Stimulated activated naive B cell treated with anti-CD40 and anti-IgM and Interleukin-4, amounts not matched to agents 10 μg/mL and 1 μg/mL and 100 μg/mL, for 72 hours (primary cell): ENCODE measurements at regions not wholly inside any gene's neighbourhood (a gene's known extent, or its start where the extent isn't known, plus 50 kb on each side); places are given as distances from the start of the nearest gene placed in this dataset.

ENCODE experiments used
- ATAC-seq, 2 donors: fragments of 150-1000 bp; cut with Tn5 transposase; replicated peaks; 2 replicates each; pipeline ENCODE4 v1.10.0; 2021; ENCODE audit warnings: moderate library complexity in 1 of 2
- DNase-seq: peaks from one replicate; pipeline ENCODE4 v3.0.0; 2021
- H3K27ac Mint-ChIP-seq: one replicate; pipeline ENCODE4 v1.8.0; 2022; ENCODE audit warnings: mild to moderate bottlenecking, mixed read lengths
- H3K27me3 Mint-ChIP-seq, 2 donors: one replicate each; pipeline ENCODE4 v1.8.0; 2022; ENCODE audit warnings: mixed read lengths in 2 of 2
- H3K36me3 Mint-ChIP-seq, 2 donors: one replicate each; pipeline ENCODE4 v1.8.0; 2022; ENCODE audit warnings: mixed read lengths in 2 of 2, mild to moderate bottlenecking in 1 of 2
- H3K4me1 Mint-ChIP-seq, 2 donors: one replicate each; pipeline ENCODE4 v1.8.0; 2022; ENCODE audit warnings: mixed read lengths in 2 of 2, mild to moderate bottlenecking in 1 of 2
- H3K4me3 Mint-ChIP-seq, 2 donors: one replicate each; pipeline ENCODE4 v1.8.0; 2022; ENCODE audit warnings: mild to moderate bottlenecking in 2 of 2, mixed read lengths in 2 of 2, moderate library complexity in 1 of 2
- H3K9me3 Mint-ChIP-seq, 2 donors: one replicate each; pipeline ENCODE4 v1.8.0; 2022; ENCODE audit warnings: mixed read lengths in 2 of 2, mild to moderate bottlenecking in 1 of 2

- DNase-seq (no peak), ATAC-seq (no peak)
- no peaks in the 10 kb centered on the region for H3K36me3 Mint-ChIP-seq
- H3K27ac Mint-ChIP-seq: no peak overlapping the region
- no peaks in the 10 kb centered on the region for H3K9me3 Mint-ChIP-seq
- no peaks in the 10 kb centered on the region for H3K27me3 Mint-ChIP-seq
- no peak overlapping the region for H3K4me3 Mint-ChIP-seq
- no peaks in the 10 kb centered on the region for H3K4me1 Mint-ChIP-seq
Measured at GRCh38 chr21:15993951-15994350, 264.2 kb downstream of the USP25 start.

DNA sequence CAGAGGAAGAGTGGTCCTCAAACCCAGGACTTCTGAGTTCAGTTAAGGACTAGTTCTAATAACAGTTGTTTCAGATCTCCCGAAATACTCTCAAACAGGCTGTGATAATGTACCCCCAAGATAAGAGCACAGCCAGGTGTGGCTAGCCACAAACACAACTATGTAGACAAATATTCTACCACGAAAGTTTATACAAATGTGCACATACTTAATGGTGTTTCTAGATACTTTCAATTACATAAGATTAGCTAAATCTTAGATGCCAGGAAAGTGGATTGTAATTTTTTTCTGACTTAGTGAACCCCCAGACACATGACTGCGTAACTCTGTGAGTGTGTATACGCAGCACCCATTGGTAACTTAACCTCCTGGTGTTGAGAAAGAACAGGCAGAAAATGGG, 270.0 kb downstream of the USP25 start:
- no peaks in the 10 kb centered on the region for H3K36me3 Mint-ChIP-seq
- no peaks in the 10 kb centered on the region for H3K9me3 Mint-ChIP-seq
- no peaks in the 10 kb centered on the region for H3K4me1 Mint-ChIP-seq
- no peak for ATAC-seq
- H3K4me3 Mint-ChIP-seq: no peak overlapping the region
- H3K27me3 Mint-ChIP-seq: no peaks in the 10 kb centered on the region
- no peak for DNase-seq
- no peak overlapping the region for H3K27ac Mint-ChIP-seq

DNA sequence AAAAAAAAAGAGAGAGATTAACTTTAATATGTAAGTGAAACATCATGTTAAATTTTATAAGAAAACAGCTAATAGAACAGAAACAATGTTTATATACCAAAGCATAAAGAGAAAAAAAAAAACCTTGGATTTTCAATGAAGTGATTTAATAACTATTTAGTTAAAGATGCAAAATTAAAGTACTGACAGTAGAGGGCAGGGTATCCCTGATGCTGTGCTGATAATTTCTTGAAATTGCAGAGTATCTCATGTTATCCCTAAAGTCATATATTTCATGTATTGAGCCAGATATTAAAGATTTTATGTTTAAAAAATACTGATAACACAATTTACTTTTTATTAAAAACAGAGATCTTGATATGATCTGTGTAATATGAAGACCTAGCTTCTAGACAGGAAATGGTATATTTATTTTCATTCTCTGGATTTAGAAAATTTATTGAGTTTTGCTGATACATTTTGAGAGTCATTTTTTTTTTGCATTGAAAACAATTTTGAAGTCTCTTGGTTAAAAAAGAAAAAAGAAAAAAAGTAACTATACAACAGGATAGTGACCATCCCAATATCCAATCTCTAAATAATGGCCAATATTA, 273.2 kb downstream of the USP25 start:
- Mint-ChIP-seq H3K27me3 (no peaks in the 10 kb centered on the region), H3K27ac (no peak overlapping the region)
- no peak for ATAC-seq

GRCh38 chr21:16004086-16004485, 274.3 kb downstream of the USP25 start:
- ATAC-seq: no peak
- Mint-ChIP-seq H3K9me3 (no peaks in the 10 kb centered on the region), H3K27ac (no peak overlapping the region), H3K4me3 (no peak overlapping the region), H3K36me3 (no peaks in the 10 kb centered on the region), H3K4me1 (no peaks in the 10 kb centered on the region), H3K27me3 (no peaks in the 10 kb centered on the region)
- no peak for DNase-seq

More for the DNA sequence above, 273.2 kb downstream of the USP25 start:
- Mint-ChIP-seq H3K4me3 (no peak overlapping the region), H3K4me1 (no peaks in the 10 kb centered on the region), H3K36me3 (no peaks in the 10 kb centered on the region), H3K9me3 (no peaks in the 10 kb centered on the region)
- no peak for DNase-seq

- DNase-seq (no peak), ATAC-seq (no peak)
- no peak overlapping the region for H3K27ac Mint-ChIP-seq
- no peaks in the 10 kb centered on the region for H3K9me3 Mint-ChIP-seq
- no peaks in the 10 kb centered on the region for H3K4me1 Mint-ChIP-seq
- H3K27me3 Mint-ChIP-seq: no peaks in the 10 kb centered on the region
- no peak overlapping the region for H3K4me3 Mint-ChIP-seq
- H3K36me3 Mint-ChIP-seq: no peaks in the 10 kb centered on the region
Measured at GRCh38 chr21:16004523-16004922, 274.7 kb downstream of the USP25 start.

- Mint-ChIP-seq H3K27ac (no peak overlapping the region), H3K9me3 (no peaks in the 10 kb centered on the region), H3K4me1 (no peaks in the 10 kb centered on the region), H3K36me3 (no peaks in the 10 kb centered on the region), H3K4me3 (no peak overlapping the region), H3K27me3 (no peaks in the 10 kb centered on the region)
- ATAC-seq (no peak), DNase-seq (no peak)
Measured at GRCh38 chr21:16005996-16006395, 276.2 kb downstream of the USP25 start.

GRCh38 chr21:16007943-16008342, 278.2 kb downstream of the USP25 start:
- no peaks in the 10 kb centered on the region for H3K36me3 Mint-ChIP-seq
- H3K4me1 Mint-ChIP-seq: no peaks in the 10 kb centered on the region
- DNase-seq (no peak), ATAC-seq (no peak)
- no peak overlapping the region for H3K4me3 Mint-ChIP-seq
- no peaks in the 10 kb centered on the region for H3K27me3 Mint-ChIP-seq
- H3K27ac Mint-ChIP-seq: no peak overlapping the region
- no peaks in the 10 kb centered on the region for H3K9me3 Mint-ChIP-seq

DNA sequence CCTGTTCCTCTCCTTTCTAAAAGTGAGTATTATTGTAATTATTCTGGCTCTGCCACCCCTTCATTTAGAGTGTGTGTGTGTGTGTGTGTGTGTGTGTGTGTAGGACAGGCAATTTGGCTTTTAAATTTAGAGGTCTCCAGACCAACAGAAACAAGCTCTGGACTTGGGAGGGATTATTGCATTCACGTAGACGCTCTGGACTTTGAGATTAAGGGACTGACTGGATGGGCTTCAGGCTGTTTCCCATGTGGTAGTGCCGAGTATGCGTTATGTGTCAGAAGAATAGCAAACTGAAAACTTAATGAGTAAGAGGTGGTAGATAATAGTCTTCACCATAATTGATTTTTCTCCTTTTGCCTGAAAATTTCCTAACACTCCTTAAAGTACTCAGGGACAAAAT, 281.9 kb downstream of the USP25 start:
- H3K4me1 Mint-ChIP-seq: no peaks in the 10 kb centered on the region

DNA sequence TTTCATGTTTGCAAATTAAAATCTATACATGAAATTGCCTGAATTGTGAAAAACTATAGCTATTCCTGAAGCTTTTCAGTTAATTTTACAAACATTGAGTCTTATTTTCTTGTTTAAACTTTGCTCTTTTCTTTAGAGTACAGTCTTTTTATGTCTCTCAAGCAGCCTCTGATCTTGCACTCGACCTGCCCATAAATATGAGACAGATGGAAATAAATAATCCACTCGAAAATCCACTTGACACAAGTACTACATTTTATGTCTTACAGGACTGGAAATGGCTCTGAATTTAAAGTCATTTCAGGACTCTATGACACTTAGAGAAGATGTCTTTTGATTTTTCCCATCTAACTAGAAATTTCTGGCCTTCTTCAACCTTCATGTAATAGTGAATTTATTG, 283.8 kb downstream of the USP25 start:
- Mint-ChIP-seq H3K4me1 (no peaks in the 10 kb centered on the region), H3K27ac (no peak overlapping the region), H3K4me3 (no peak overlapping the region), H3K9me3 (no peaks in the 10 kb centered on the region), H3K36me3 (no peaks in the 10 kb centered on the region), H3K27me3 (no peaks in the 10 kb centered on the region)
- ATAC-seq (no peak), DNase-seq (no peak)

More for the DNA sequence above, 281.9 kb downstream of the USP25 start:
- no peaks in the 10 kb centered on the region for H3K36me3 Mint-ChIP-seq
- no peaks in the 10 kb centered on the region for H3K9me3 Mint-ChIP-seq
- H3K27ac Mint-ChIP-seq: no peak overlapping the region
- no peak overlapping the region for H3K4me3 Mint-ChIP-seq
- ATAC-seq (no peak), DNase-seq (no peak)
- H3K27me3 Mint-ChIP-seq: no peaks in the 10 kb centered on the region

DNA sequence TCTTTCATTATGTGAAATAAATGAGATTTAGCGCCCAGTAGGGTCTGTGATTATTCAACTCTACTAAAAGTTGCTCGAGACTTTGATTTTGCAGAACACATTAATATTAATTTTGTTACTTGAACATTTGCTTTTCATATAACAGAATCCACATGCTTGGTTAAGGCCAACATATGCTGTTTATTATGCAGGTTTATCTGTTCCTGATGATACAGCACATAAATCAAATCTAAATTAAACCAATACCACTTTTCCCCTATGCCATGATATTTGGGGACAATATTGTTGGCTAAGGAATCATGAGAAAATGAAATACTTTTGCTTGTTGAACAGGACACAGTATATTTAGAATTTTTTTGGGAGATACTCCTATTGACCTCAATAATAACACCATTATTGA, 291.1 kb downstream of the USP25 start:
- DNase-seq (no peak), ATAC-seq (no peak)
- H3K27ac Mint-ChIP-seq: no peak overlapping the region
- no peak overlapping the region for H3K4me3 Mint-ChIP-seq
- no peaks in the 10 kb centered on the region for H3K27me3 Mint-ChIP-seq
- no peaks in the 10 kb centered on the region for H3K9me3 Mint-ChIP-seq
- H3K36me3 Mint-ChIP-seq: no peaks in the 10 kb centered on the region
- H3K4me1 Mint-ChIP-seq: no peaks in the 10 kb centered on the region

- no peak for DNase-seq
- H3K9me3 Mint-ChIP-seq: peaks cover 3 to 4% of the 10 kb centered on the region in 2 donors
- H3K4me3 Mint-ChIP-seq: no peak overlapping the region
- no peak overlapping the region for H3K27ac Mint-ChIP-seq
- no peaks in the 10 kb centered on the region for H3K27me3 Mint-ChIP-seq
- H3K36me3 Mint-ChIP-seq: no peaks in the 10 kb centered on the region
- no peaks in the 10 kb centered on the region for H3K4me1 Mint-ChIP-seq
- no peak for ATAC-seq
Measured at GRCh38 chr21:16022116-16022515, 292.3 kb downstream of the USP25 start.

DNA sequence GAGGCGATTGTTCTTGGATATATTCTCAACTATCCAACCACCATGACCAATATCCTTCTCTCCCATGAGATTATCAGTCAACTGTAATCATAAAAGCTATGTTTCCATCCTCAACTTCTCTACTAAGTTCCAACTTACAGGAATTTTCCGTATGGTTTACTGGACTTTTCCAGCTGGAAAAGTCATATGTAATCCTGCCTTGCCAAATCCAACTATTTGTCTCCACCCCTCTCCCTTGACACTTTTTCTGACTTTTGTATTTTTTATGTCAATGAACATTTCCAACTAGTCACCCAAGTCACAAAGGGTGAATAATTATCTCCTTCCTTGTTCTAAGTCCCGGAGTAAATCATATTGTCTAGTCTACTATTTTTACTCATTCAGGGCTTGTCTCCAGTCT, 293.1 kb downstream of the USP25 start:
- Mint-ChIP-seq H3K36me3 (no peaks in the 10 kb centered on the region), H3K9me3 (peaks cover 3 to 4% of the 10 kb centered on the region in 2 donors), H3K4me3 (no peak overlapping the region), H3K27me3 (no peaks in the 10 kb centered on the region), H3K4me1 (no peaks in the 10 kb centered on the region), H3K27ac (no peak overlapping the region)
- ATAC-seq (no peak), DNase-seq (no peak)

DNA sequence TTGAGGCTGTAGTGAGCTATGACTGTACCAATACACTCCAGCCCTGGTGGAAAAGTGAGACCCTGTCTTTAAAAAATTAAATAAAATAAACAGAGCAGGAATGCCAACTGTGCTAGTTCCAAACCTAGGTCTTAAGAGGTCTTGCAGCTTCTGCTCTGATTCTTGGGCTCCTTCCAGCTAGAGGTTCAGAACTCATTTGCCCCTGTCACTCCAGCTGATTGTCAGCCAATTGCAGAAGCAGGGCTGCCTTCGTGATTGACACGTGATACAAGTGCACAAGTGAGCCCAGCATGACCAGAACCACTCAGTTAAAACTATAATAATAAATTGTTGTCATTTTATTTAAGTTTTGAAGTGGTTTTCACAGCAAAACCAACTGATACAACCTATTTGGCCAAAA, 298.4 kb downstream of the USP25 start:
- Mint-ChIP-seq H3K27me3 (no peaks in the 10 kb centered on the region), H3K4me3 (no peak overlapping the region), H3K4me1 (no peaks in the 10 kb centered on the region), H3K36me3 (no peaks in the 10 kb centered on the region), H3K27ac (no peak overlapping the region), H3K9me3 (peaks cover 4% of the 10 kb centered on the region in 2 donors)
- ATAC-seq (no peak), DNase-seq (no peak)

DNA sequence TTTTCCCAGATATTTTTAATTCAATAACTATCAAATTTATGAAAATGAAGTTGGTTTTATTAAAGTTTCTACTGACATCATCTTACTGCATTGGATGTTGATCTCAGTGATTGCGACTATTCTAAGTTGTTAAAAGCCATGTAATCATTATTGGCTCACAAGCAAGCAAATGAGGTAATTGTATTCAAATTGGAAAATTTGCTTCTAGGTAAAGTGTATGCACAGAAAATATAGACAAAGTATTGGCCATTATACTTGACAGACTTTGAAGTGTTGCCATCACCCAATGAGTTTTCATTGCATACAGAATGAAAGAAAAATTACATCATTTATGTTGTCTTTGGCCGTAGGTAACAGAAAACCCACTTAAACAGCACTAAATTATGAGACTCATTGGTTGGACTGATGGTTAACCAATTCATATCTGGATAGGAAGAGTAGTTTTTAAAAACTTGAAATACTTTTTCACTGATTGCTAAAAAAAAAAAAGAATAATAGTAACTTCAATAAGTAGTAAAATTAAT, 299.2 kb downstream of the USP25 start:
- no peaks in the 10 kb centered on the region for H3K36me3 Mint-ChIP-seq
- H3K27ac Mint-ChIP-seq: no peak overlapping the region
- peaks cover 4% of the 10 kb centered on the region in 2 donors for H3K9me3 Mint-ChIP-seq
- no peaks in the 10 kb centered on the region for H3K4me1 Mint-ChIP-seq
- no peaks in the 10 kb centered on the region for H3K27me3 Mint-ChIP-seq
- DNase-seq (no peak), ATAC-seq (no peak)
- H3K4me3 Mint-ChIP-seq: no peak overlapping the region

- H3K4me1 Mint-ChIP-seq: no peaks in the 10 kb centered on the region
- no peak overlapping the region for H3K27ac Mint-ChIP-seq
- H3K27me3 Mint-ChIP-seq: no peaks in the 10 kb centered on the region
- H3K36me3 Mint-ChIP-seq: no peaks in the 10 kb centered on the region
- no peak for DNase-seq
- H3K9me3 Mint-ChIP-seq: peaks cover 0 to 1% of the 10 kb centered on the region in 2 donors
- no peak overlapping the region for H3K4me3 Mint-ChIP-seq
- ATAC-seq: no peak
Measured at GRCh38 chr21:16033193-16033592, 303.4 kb downstream of the USP25 start.
